Lower leg skin (tissue), 3 donors: ENCODE measurements at regions not wholly inside any gene's neighbourhood (a gene's known extent, or its start where the extent isn't known, plus 50 kb on each side); places are given as distances from the start of the nearest gene placed in this dataset.

Source experiments
- POLR2A ChIP-seq, 2 donors: fragments of 450-650 bp; IDR thresholded peaks; one replicate each; pipeline ENCODE4 v1.6.1; 2016 to 2017; ENCODE audit warnings: antibody characterized with exemption in 2 of 2, mild to moderate bottlenecking in 1 of 2, moderate library complexity in 1 of 2
- TF ChIP-seq, protein P1 (sequence below), 3 donors: fragments of 450-650 bp; IDR thresholded peaks; one replicate each; pipeline ENCODE4 v1.5.1; 2016; ENCODE audit warnings: antibody characterized with exemption in 3 of 3, mild to moderate bottlenecking in 3 of 3, moderate library complexity in 2 of 3

- TF ChIP-seq, protein P1, sequence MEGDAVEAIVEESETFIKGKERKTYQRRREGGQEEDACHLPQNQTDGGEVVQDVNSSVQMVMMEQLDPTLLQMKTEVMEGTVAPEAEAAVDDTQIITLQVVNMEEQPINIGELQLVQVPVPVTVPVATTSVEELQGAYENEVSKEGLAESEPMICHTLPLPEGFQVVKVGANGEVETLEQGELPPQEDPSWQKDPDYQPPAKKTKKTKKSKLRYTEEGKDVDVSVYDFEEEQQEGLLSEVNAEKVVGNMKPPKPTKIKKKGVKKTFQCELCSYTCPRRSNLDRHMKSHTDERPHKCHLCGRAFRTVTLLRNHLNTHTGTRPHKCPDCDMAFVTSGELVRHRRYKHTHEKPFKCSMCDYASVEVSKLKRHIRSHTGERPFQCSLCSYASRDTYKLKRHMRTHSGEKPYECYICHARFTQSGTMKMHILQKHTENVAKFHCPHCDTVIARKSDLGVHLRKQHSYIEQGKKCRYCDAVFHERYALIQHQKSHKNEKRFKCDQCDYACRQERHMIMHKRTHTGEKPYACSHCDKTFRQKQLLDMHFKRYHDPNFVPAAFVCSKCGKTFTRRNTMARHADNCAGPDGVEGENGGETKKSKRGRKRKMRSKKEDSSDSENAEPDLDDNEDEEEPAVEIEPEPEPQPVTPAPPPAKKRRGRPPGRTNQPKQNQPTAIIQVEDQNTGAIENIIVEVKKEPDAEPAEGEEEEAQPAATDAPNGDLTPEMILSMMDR (IDR thresholded peaks at IDR 0.05) = no peak
- TF ChIP-seq POLR2A (IDR thresholded peaks at IDR 0.05) = no peak
Observed at GRCh38 chr12:124506832-124507153, 60.6 kb downstream of the NCOR2 start.
